ENCODE measurements at regions not wholly inside any gene's neighbourhood (a gene's known extent, or its start where the extent isn't known, plus 50 kb on each side); places are given as distances from the start of the nearest gene placed in this dataset.

- DNase-seq: no peak
Measured at GRCh38 chr10:113329121-113329596, 223.7 kb upstream of the HABP2 start.

- DNase-seq: no peak
Measured at GRCh38 chr10:113331961-113332360, 220.9 kb upstream of the HABP2 start.

GRCh38 chr10:113333313-113333712, 219.5 kb upstream of the HABP2 start:
- no peak for DNase-seq

- no peak for DNase-seq
Measured at GRCh38 chr10:113335592-113335991, 217.3 kb upstream of the HABP2 start.

- DNase-seq: no peak
Measured at GRCh38 chr10:113336549-113337130, 216.2 kb upstream of the HABP2 start.

GRCh38 chr10:113337142-113337541, 215.7 kb upstream of the HABP2 start:
- no peak for DNase-seq

GRCh38 chr10:113339121-113339520, 213.7 kb upstream of the HABP2 start:
- no peak for DNase-seq

- DNase-seq: no peak
Measured at GRCh38 chr10:113340282-113340681, 212.6 kb upstream of the HABP2 start.

- DNase-seq: no peak
Measured at GRCh38 chr10:113341138-113341537, 211.7 kb upstream of the HABP2 start.

- DNase-seq: no peak
Measured at GRCh38 chr10:113345826-113346624, 206.8 kb upstream of the HABP2 start.

GRCh38 chr10:113347508-113347907, 205.3 kb upstream of the HABP2 start:
- DNase-seq: no peak

- DNase-seq: no peak
Measured at GRCh38 chr10:113348694-113349093, 204.2 kb upstream of the HABP2 start.

GRCh38 chr10:113350311-113351040, 202.4 kb upstream of the HABP2 start:
- no peak for DNase-seq

GRCh38 chr10:113354711-113355110, 198.1 kb upstream of the HABP2 start:
- no peak for DNase-seq

- DNase-seq: no peak
Measured at GRCh38 chr10:113356794-113357680, 195.8 kb upstream of the HABP2 start.

GRCh38 chr10:113357681-113358300, 195.1 kb upstream of the HABP2 start:
- DNase-seq: no peak

- no peak for DNase-seq
Measured at GRCh38 chr10:113359655-113360054, 193.2 kb upstream of the HABP2 start.

- DNase-seq: no peak
Measured at GRCh38 chr10:113360870-113361269, 192.0 kb upstream of the HABP2 start.

GRCh38 chr10:113362645-113363091, 190.2 kb upstream of the HABP2 start:
- DNase-seq: no peak

- no peak for DNase-seq
Measured at GRCh38 chr10:113364227-113364626, 188.6 kb upstream of the HABP2 start.

- DNase-seq: no peak
Measured at GRCh38 chr10:113368666-113369364, 184.0 kb upstream of the HABP2 start.

- no peak for DNase-seq
Measured at GRCh38 chr10:113369365-113369694, 183.5 kb upstream of the HABP2 start.

Measured in stimulated activated CD4-positive, alpha-beta T cell treated with anti-CD3 and anti-CD28 coated beads, Interleukin-12 subunit alpha, Interleukin-12 subunit beta, amount 100 ng/mL, for 4 hours (primary cell).